OCI-LY1 (cell line): ENCODE measurements at regions not wholly inside any gene's neighbourhood (a gene's known extent, or its start where the extent isn't known, plus 50 kb on each side); places are given as distances from the start of the nearest gene placed in this dataset.

ENCODE experiments used
- H2AFZ ChIP-seq: fragments of 200-600 bp; sonication (generic), shearing (Covaris generic); 2 replicates; pipeline ENCODE4 v1.6.0; 2014; ENCODE audit warnings: antibody characterized with exemption, mild to moderate bottlenecking, low read length
- H3F3A ChIP-seq: fragments of 200-600 bp; sonication (generic), shearing (Covaris generic); 2 replicates; pipeline ENCODE4 v1.6.0; 2014; ENCODE audit warnings: mild to moderate bottlenecking, antibody characterized with exemption, low read length, moderate library complexity; ENCODE audit not compliant: insufficient read depth
- H3K27ac ChIP-seq: fragments of 200-600 bp; sonication (generic); 2 replicates; pipeline ENCODE4 v1.5.1; 2014; ENCODE audit warnings: low read length, mixed run types, mild to moderate bottlenecking, low read depth; ENCODE audit not compliant: poor library complexity, severe bottlenecking
- H3K27me3 ChIP-seq: fragments of 200-600 bp; sonication (generic); 2 replicates; pipeline ENCODE4 v1.6.0; 2014; ENCODE audit warnings: antibody characterized with exemption, mild to moderate bottlenecking, low read length, moderate library complexity; ENCODE audit not compliant: insufficient read depth
- H3K36me3 ChIP-seq: fragments of 200-600 bp; sonication (generic); 2 replicates; pipeline ENCODE4 v1.6.1; 2014; ENCODE audit warnings: mild to moderate bottlenecking, antibody characterized with exemption, low read length, moderate library complexity, mixed read lengths; ENCODE audit not compliant: insufficient read depth
- H3K4me1 ChIP-seq: fragments of 200-600 bp; sonication (generic); 2 replicates; pipeline ENCODE4 v1.5.1; 2014; ENCODE audit warnings: mild to moderate bottlenecking, low read length, moderate library complexity; ENCODE audit not compliant: insufficient read depth, severe bottlenecking
- H3K4me2 ChIP-seq: fragments of 200-600 bp; sonication (generic), shearing (Covaris generic); 2 replicates; pipeline ENCODE4 v1.6.1; 2014; ENCODE audit warnings: low read length
- H3K4me3 ChIP-seq: fragments of 200-600 bp; sonication (generic); 2 replicates; pipeline ENCODE4 v1.5.1; 2014; ENCODE audit warnings: low read length, low read depth, mild to moderate bottlenecking, mixed read lengths; ENCODE audit not compliant: poor library complexity, severe bottlenecking
- H3K79me2 ChIP-seq: fragments of 200-600 bp; shearing (Covaris generic); 2 replicates; pipeline ENCODE4 v1.6.1; 2016; ENCODE audit warnings: mixed run types, low read length, mixed read lengths; ENCODE audit not compliant: insufficient read depth
- H3K9ac ChIP-seq: fragments of 200-600 bp; sonication (generic), shearing (Covaris generic); 2 replicates; pipeline ENCODE4 v1.6.1; 2014; ENCODE audit warnings: mild to moderate bottlenecking, low read length, mixed read lengths
- H3K9me2 ChIP-seq: fragments of 200-600 bp; sonication (generic), shearing (Covaris generic); 2 replicates; pipeline ENCODE4 v1.6.1; 2014; ENCODE audit warnings: low read depth, mild to moderate bottlenecking, low read length, mixed read lengths
- H3K9me3 ChIP-seq: fragments of 200-600 bp; shearing (Covaris generic); 2 replicates; pipeline ENCODE4 v1.6.1; 2014; ENCODE audit warnings: low read length, mixed read lengths
- H4K20me1 ChIP-seq: fragments of 200-600 bp; sonication (generic), shearing (Covaris generic); 2 replicates; pipeline ENCODE4 v1.6.0; 2016; ENCODE audit warnings: mild to moderate bottlenecking, low read length; ENCODE audit not compliant: insufficient read depth
- CTCF ChIP-seq: fragments of 200-600 bp; sonication (generic), shearing (Covaris generic); IDR thresholded peaks from 2 replicates; pipeline ENCODE4 v1.5.1; 2017; ENCODE audit warnings: mild to moderate bottlenecking, antibody characterized with exemption, low read length, moderate library complexity, mixed read lengths
- EZH2 ChIP-seq: fragments of 200-600 bp; sonication (generic), shearing (Covaris generic); IDR thresholded peaks from 2 replicates; pipeline ENCODE4 v1.8.0; 2017; ENCODE audit warnings: borderline replicate concordance, mixed run types, mild to moderate bottlenecking, antibody characterized with exemption, low read length, moderate library complexity, mixed read lengths

GRCh38 chr2:9699139-9700108 is 68.6 kb upstream of the YWHAQ start:
- H3K36me3 ChIP-seq: no peaks in the 10 kb centered on the region
- H3K27ac ChIP-seq: no peak overlapping the region
- no peaks in the 10 kb centered on the region for H4K20me1 ChIP-seq
- H2AFZ ChIP-seq: no peak overlapping the region
- no peaks in the 10 kb centered on the region for H3F3A ChIP-seq
- no peak overlapping the region for H3K4me2 ChIP-seq
- TF ChIP-seq CTCF: no peak
- no peak for TF ChIP-seq EZH2
- no peaks in the 10 kb centered on the region for H3K4me1 ChIP-seq
- H3K9me2 ChIP-seq: no peaks in the 10 kb centered on the region
- no peaks in the 10 kb centered on the region; the same call in none of the 2 replicates for H3K27me3 ChIP-seq
- H3K9ac ChIP-seq: no peak overlapping the region
- H3K4me3 ChIP-seq: no peak overlapping the region
- H3K9me3 ChIP-seq: no peaks in the 10 kb centered on the region
- H3K79me2 ChIP-seq: no peaks in the 10 kb centered on the region

GRCh38 chr2:9700109-9700495 is 69.3 kb upstream of the YWHAQ start:
- Histone ChIP-seq H3K4me3 (no peak overlapping the region), H3K4me2 (no peak overlapping the region), H3K27ac (no peak overlapping the region), H3K4me1 (no peaks in the 10 kb centered on the region), H3K9me3 (no peaks in the 10 kb centered on the region), H3K9ac (no peak overlapping the region), H3K79me2 (no peaks in the 10 kb centered on the region), H3K9me2 (no peaks in the 10 kb centered on the region), H2AFZ (no peak overlapping the region), H3K27me3 (no peaks in the 10 kb centered on the region; the same call in none of the 2 replicates), H4K20me1 (no peaks in the 10 kb centered on the region), H3K36me3 (no peaks in the 10 kb centered on the region), H3F3A (no peaks in the 10 kb centered on the region)
- no peak for TF ChIP-seq CTCF
- no peak for TF ChIP-seq EZH2

- no peak overlapping the region for H3K27ac ChIP-seq
- no peak overlapping the region for H3K4me2 ChIP-seq
- H3K9me3 ChIP-seq: no peaks in the 10 kb centered on the region
Measured at GRCh38 chr2:9702604-9703084, 71.8 kb upstream of the YWHAQ start.

More at GRCh38 chr2:9702604-9703084, 71.8 kb upstream of the YWHAQ start:
- TF ChIP-seq EZH2 (no peak), CTCF (no peak)
- Histone ChIP-seq H2AFZ (no peak overlapping the region), H3K9ac (no peak overlapping the region), H4K20me1 (no peaks in the 10 kb centered on the region), H3K79me2 (no peaks in the 10 kb centered on the region), H3K27me3 (no peaks in the 10 kb centered on the region; the same call in none of the 2 replicates), H3F3A (no peaks in the 10 kb centered on the region), H3K36me3 (no peaks in the 10 kb centered on the region), H3K4me1 (no peaks in the 10 kb centered on the region), H3K9me2 (no peaks in the 10 kb centered on the region), H3K4me3 (no peak overlapping the region)
